CD4-positive, alpha-beta T cell treated with Interleukin-17A for 1 hour (primary cell): ENCODE measurements at regions not wholly inside any gene's neighbourhood (a gene's known extent, or its start where the extent isn't known, plus 50 kb on each side); places are given as distances from the start of the nearest gene placed in this dataset.
"Not testable (repeated sequence)": the region's sequence is repeated elsewhere in the genome, so short reads cannot be mapped to it uniquely, and the experiment has no call there.

ENCODE experiments used
- DNase-seq: peaks from one replicate; pipeline ENCODE4 v3.0.0-alpha.2; 2020

- DNase-seq, result not testable (repeated sequence)
Measured at GRCh38 chr16:29271721-29272675, 134.5 kb downstream of the NPIPB11 start.

- DNase-seq, result not testable (repeated sequence)
Measured at GRCh38 chr16:29270923-29271322, 135.6 kb downstream of the NPIPB11 start.

GRCh38 chr16:29270033-29270432 lies 136.5 kb downstream of the NPIPB11 start:
- not testable (repeated sequence) for DNase-seq

GRCh38 chr16:29269192-29269811 lies 137.2 kb downstream of the NPIPB11 start:
- DNase-seq, result not testable (repeated sequence)

- not testable (repeated sequence) for DNase-seq
Measured at GRCh38 chr16:29268785-29269191, 137.7 kb downstream of the NPIPB11 start.

GRCh38 chr16:29268348-29268747 lies 138.2 kb downstream of the NPIPB11 start:
- DNase-seq, result not testable (repeated sequence)

GRCh38 chr16:29267891-29268290 lies 138.6 kb downstream of the NPIPB11 start:
- not testable (repeated sequence) for DNase-seq

- DNase-seq, result not testable (repeated sequence)
Measured at GRCh38 chr16:29267055-29267619, 139.4 kb downstream of the NPIPB11 start.

- not testable (repeated sequence) for DNase-seq
Measured at GRCh38 chr16:29266612-29267011, 139.9 kb downstream of the NPIPB11 start.

GRCh38 chr16:29265255-29265853 lies 141.2 kb downstream of the NPIPB11 start:
- not testable (repeated sequence) for DNase-seq

GRCh38 chr16:29264080-29264837 lies 142.3 kb downstream of the NPIPB11 start:
- not testable (repeated sequence) for DNase-seq

GRCh38 chr16:29262725-29263124 lies 143.8 kb downstream of the NPIPB11 start:
- DNase-seq, result not testable (repeated sequence)

GRCh38 chr16:29261427-29262248 lies 144.9 kb downstream of the NPIPB11 start:
- DNase-seq, result not testable (repeated sequence)

- DNase-seq, result not testable (repeated sequence)
Measured at GRCh38 chr16:29260683-29261426, 145.7 kb downstream of the NPIPB11 start.

GRCh38 chr16:29259635-29260457 lies 146.7 kb downstream of the NPIPB11 start:
- not testable (repeated sequence) for DNase-seq

GRCh38 chr16:29258946-29259634 lies 147.4 kb downstream of the NPIPB11 start:
- DNase-seq, result not testable (repeated sequence)

GRCh38 chr16:29257419-29258336 lies 148.8 kb downstream of the NPIPB11 start:
- DNase-seq, result not testable (repeated sequence)

GRCh38 chr16:29256501-29256981 lies 150.0 kb downstream of the NPIPB11 start:
- no peak for DNase-seq
